A172 (cell line): ENCODE measurements at regions not wholly inside any gene's neighbourhood (a gene's known extent, or its start where the extent isn't known, plus 50 kb on each side); places are given as distances from the start of the nearest gene placed in this dataset.

Experiments
- DNase-seq: peaks from one replicate; pipeline ENCODE4 v3.0.0-alpha.2; 2015; ENCODE audit warnings: low spot score

DNA sequence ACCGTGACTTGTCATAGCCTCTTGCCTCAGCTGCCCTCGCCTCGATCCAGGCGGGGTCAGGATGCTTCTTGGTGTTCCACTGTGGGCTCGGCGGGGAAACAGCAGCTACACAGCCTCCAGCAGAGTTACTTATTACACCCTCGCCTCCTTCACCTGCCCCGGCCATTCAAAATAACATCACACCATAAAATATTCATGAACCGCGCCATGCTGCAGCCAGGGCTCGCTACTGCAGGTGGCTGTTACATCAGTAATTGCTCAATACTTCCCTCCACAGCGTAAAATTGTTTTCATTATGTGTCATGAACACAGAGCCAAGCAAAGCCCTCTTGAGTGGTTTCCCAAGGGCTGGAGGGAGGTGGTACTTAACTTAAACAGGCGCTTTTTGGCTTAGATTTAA is 241.5 kb upstream of the SP8 start:
- peak; percentile 44 for DNase-seq

DNA sequence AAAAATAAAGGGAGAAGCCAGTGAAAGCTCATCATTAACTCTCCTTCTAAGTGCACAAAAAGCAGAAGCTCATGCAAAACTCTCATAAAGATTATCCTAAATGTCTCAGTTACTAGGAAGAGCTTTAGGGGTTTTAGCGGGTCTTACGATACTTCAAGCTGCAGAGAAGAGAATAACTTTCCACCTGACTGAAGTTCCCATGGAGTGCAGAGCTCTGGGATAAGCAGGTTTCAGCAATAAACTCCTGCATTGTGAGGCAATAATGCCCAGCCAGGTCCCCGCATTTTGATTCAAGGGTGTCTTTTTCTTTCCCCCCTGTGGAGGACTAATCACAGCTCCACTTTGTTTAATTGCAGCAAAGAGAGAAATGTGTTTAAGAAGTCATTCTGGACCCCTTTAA is 241.9 kb upstream of the SP8 start:
- DNase-seq, result no peak

GRCh38 chr7:21029006-21029405 is 242.3 kb upstream of the SP8 start:
- DNase-seq, result no peak

- DNase-seq, result no peak
Observed at GRCh38 chr7:21030237-21030871, 243.7 kb upstream of the SP8 start.

DNA sequence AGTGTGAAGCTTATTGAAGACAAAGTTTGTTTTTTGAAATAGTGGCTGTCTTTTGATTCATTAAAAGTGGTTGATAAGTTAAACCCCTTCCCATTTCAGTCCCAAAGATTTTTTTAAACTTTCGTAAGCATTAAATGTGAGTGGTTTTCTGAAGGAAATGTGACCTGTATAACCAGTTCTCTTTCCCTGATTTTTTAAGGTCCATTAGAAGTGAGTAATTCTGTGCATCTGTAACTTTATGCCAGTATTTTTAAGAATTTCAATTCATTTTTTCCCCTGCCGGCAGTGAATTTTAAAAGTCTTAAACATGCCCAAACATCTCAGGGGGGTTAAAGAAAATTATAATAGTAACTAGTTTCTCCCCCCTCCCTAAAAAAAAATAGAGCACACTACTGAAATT is 254.6 kb upstream of the SP8 start:
- no peak for DNase-seq

GRCh38 chr7:21041666-21042065 is 255.0 kb upstream of the SP8 start:
- DNase-seq, result no peak

- DNase-seq, result no peak
Observed at GRCh38 chr7:21044384-21044783, 257.7 kb upstream of the SP8 start.

DNA sequence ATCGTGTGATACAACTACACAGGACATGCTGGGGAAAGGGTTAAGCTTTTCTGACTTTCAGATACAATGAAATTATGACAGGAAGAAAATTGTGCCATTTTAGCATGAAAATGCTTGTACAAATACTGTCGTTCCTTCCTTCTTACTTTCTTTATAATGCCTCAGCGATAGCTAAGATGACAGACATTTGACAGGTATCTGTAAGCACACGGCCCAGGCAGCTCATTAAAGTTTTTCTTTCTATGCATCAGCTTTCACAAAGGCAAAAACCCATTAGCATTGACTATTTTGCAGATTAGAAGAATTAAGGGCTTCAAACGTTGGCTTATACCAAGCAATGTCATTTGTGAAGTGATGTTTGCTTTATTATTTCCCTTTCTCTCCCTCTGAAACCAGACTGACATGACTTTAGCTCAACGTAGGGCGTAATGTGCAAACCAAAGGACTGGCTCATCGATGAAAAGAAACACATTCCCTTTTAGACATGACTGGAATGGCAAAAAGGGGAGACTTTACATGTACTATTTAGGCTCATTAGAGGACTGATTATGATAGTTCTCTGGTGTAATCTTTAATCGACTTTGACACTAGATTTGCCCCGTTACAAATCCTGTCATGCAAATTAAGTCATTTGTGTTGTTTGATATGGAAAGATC is 258.4 kb upstream of the SP8 start:
- DNase-seq, result no peak

- DNase-seq, result no peak
Observed at GRCh38 chr7:21051865-21052264, 265.2 kb upstream of the SP8 start.

DNA sequence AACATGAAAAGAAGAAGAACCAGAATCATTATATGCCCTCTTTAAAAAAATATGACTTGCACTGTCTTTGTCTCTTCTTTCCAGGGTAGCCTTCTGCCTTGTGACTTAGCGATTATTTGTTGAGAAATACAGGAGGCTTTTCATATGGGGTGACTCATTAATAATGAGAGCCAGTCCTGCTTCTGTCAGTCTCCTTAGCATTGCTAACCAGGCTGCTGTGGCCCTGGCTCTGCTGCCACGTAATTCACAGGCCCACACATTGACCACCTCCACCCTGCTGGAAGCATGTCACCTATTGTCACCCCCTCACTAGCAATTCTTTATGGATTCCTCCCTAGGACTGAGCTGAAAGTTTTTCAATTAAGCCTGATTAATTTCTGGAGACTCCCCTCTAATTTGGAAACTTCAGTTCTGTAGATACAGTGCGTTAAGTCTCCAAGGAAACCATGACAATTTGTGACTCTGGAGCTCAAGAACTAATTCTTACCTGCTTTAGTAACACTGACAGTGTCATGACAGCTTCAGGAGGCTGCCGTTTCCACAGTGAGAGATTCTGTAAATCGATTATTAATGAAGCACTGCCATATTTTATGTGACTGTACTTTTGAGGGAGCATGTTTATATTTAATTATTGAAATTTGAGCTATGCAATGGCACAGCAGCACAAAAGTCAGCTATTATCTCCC is 267.9 kb upstream of the SP8 start:
- peak; percentile 18 for DNase-seq

DNA sequence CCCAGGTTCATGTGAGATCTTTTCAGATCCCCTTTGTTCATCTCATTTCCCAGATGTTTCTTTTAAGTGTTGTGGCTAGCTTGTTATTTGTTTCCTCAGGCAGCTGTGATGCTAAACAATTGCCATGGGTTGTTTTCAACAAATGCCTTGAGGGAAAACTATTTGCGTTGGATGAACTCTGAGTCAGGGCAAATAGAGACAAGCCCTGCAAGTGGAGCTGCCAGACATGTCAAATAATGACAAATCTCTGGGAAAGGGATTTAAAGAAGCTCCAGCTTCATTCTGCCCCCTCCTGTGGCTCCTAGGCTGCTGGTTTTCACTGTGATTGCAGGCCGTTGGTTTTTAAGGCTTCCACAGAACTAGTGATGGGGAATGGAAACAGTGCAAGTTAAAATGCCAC is 272.4 kb upstream of the SP8 start:
- DNase-seq, result no peak

- DNase-seq, result no peak
Observed at GRCh38 chr7:21063106-21063505, 276.4 kb upstream of the SP8 start.

- peak; percentile 31 for DNase-seq
Observed at GRCh38 chr7:21064698-21065648, 278.3 kb upstream of the SP8 start.

- DNase-seq, result no peak
Observed at GRCh38 chr7:21066221-21066620, 279.5 kb upstream of the SP8 start.

GRCh38 chr7:21067216-21067615 is 280.5 kb upstream of the SP8 start:
- DNase-seq, result no peak

DNA sequence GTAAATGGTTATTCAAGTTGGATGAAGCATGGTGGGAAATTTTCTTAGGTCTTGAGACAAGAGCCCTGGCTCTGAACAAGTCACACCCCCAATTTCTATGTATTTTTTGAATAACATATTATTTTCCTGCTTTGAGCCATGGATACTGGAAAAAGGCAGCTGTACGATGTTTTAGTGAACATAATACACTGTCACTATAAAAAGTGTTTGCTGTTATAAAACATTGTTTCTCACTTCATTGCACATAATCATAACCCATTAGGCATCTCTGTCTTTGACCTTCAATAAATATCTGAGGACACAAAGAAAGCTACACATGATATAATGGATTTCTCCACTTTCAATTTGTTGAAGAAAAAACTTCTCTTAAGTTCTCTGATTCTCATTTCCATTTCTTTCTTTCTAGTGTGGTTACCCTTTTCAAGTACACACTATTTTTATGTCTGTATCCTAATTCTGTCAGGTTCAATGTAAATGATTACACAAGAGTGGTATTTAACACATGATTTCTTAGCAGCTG is 283.9 kb upstream of the SP8 start:
- no peak for DNase-seq

- no peak for DNase-seq
Observed at GRCh38 chr7:21071561-21072501, 285.1 kb upstream of the SP8 start.

- no peak for DNase-seq
Observed at GRCh38 chr7:21076054-21076453, 289.4 kb upstream of the SP8 start.

- no peak for DNase-seq
Observed at GRCh38 chr7:21076574-21076973, 289.9 kb upstream of the SP8 start.

- DNase-seq, result no peak
Observed at GRCh38 chr7:21077602-21078001, 290.9 kb upstream of the SP8 start.

DNA sequence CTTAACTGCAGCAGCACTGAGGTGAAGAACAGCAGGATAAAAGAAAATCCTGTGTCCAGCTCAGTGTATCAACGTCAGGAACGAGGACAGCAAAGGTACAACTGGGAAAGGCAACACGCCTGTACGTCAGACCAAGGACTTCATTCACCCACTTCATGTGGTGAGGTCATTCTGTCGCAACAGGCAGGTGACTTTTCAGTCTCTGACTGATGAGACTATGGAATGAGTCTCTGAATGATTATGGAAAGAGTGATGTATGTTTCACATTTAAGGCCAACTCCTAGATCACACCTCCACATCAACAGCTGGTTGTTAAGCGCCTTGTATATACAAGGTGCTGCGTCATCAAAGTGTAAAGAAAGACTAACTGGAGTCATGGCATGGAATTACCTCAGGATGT is 297.6 kb upstream of the SP8 start:
- no peak for DNase-seq
